Ovary (tissue), 7 donors: ENCODE measurements at regions not wholly inside any gene's neighbourhood (a gene's known extent, or its start where the extent isn't known, plus 50 kb on each side); places are given as distances from the start of the nearest gene placed in this dataset.

Experiments
- DNase-seq, 5 donors: peaks; one replicate each; pipeline ENCODE4 v3.0.0-alpha.2; 2019 to 2020
- H3K27ac ChIP-seq, 2 donors: fragments of 200-600 bp; one replicate each; pipeline versions ENCODE4 v1.5.1 to v1.8.0; 2019 to 2022
- H3K27me3 ChIP-seq: fragments of 200-600 bp; one replicate; pipeline ENCODE4 v1.8.0; 2022
- H3K36me3 ChIP-seq: fragments of 200-600 bp; sonication (generic); one replicate; pipeline ENCODE4 v1.5.1; 2019
- H3K4me1 ChIP-seq: one replicate; pipeline ENCODE4 v1.8.1; 2013; ENCODE audit warnings: mild to moderate bottlenecking, moderate library complexity; ENCODE audit not compliant: insufficient read depth
- H3K4me3 ChIP-seq: fragments of 200-600 bp; sonication (generic); one replicate; pipeline ENCODE4 v1.5.1; 2017
- H3K9me3 ChIP-seq, 2 donors: fragments of 200-600 bp in 1 of 2; sonication (generic) in 1 of 2; one replicate each; pipeline versions ENCODE4 v1.5.1 to v1.8.1; 2013 to 2019; ENCODE audit warnings: mild to moderate bottlenecking in 1 of 2, moderate library complexity in 1 of 2
- CTCF ChIP-seq, 3 donors: fragments of 450-650 bp in 2 of 3; fragments of 200-600 bp in 1 of 3; IDR thresholded peaks; one replicate each; pipeline versions ENCODE4 v1.5.1 to v1.8.0; 2016 to 2022; ENCODE audit warnings: antibody characterized with exemption in 3 of 3, mild to moderate bottlenecking in 1 of 3
- EP300 ChIP-seq: sonication (generic); formaldehyde crosslinking; IDR thresholded peaks from one replicate; pipeline ENCODE4 v1.6.1; 2017; ENCODE audit warnings: antibody characterized with exemption
- POLR2A ChIP-seq: fragments of 450-650 bp; IDR thresholded peaks from one replicate; pipeline ENCODE4 v1.6.1; 2017; ENCODE audit warnings: antibody characterized with exemption, mild to moderate bottlenecking, moderate library complexity
- WGBS, 3 donors: extraction: QIAGEN DNeasy Blood & Tissue Kit in 1 of 3; methylation state at CpG; one replicate each; pipeline versions ENCODE4 v1.1.5 to v1.1.7; 2013 to 2017; 5-methylcytosine and 5-hydroxymethylcytosine counted together
- intact Hi-C, 4 donors: fragments of 100-400 bp; cut with DNase I; formaldehyde crosslinking; loops; one replicate each; pipeline versions ENCODE4 v1.11.0 to v1.15.1; 2022 to 2023
- donor health status: DM: no; HTN: no; CAD: no; lungs with moderate emphysema.
- donor health status: DM: no; HTN: no; CAD: no.
- donor health status: Bipolar disorder and iron deficiency.
- donor health status: DM: no; HTN: no; CAD: no.
- donor health status: DM: yes; HTN: yes; CAD: no.

DNA sequence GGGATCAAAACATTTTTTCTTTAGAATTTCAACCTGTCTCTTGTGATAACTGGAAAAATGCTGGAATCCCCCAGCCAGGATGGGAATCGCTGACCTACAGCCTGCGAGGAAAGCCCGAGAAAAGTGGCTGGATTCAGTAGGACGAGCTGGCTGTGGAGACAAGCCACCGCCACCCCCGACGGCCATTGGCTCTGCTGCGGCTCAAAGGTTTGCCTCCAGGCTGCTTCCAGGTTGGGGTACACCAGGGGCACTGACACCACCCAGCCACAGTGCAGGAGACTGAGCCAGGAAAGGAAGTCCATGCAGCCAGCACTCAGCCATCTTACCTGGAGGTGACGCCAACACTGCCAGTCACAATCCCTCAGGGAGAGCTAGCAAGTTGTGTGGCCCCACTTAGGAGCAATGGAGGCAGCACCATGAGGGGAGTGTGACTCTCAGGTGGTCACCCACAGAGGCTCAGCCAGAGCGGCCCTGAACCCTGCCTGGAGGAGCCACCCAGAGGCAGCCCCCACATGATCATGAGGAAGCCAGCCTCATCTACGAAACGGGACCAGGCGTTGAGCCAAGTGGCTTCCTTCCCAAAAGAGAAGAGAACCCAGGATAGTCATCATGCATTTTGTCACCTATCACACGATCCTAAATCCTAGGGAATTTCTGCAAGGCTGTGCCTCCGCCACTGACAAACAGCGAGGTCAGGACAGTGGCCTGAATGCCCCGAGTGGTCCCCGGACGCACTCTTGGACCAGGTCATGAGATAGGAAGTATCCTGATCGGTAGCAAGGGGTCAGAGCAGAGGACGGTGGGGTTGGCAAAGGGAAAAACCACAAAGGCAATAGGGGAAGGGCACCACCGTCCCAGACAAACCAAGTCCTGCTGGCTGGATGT is 84.8 kb downstream of the RBFOX3 start:
- no peaks in the 10 kb centered on the region for H3K36me3 ChIP-seq
- TF ChIP-seq CTCF (IDR thresholded peaks at IDR 0.05) (no peak), POLR2A (no peak), EP300 (no peak)
- no peaks in the 10 kb centered on the region for H3K27me3 ChIP-seq
- DNase-seq = no peak
- 68 to 75% (median 69%) methylated on average over 22 of the region's 22 CpGs for WGBS, 3 donors
- H3K4me1 ChIP-seq = no peaks in the 10 kb centered on the region
- H3K4me3 ChIP-seq = no peak overlapping the region
- no peak overlapping the region for H3K27ac ChIP-seq
- no peaks in the 10 kb centered on the region for H3K9me3 ChIP-seq
- intact Hi-C loops = no loop called here

DNA sequence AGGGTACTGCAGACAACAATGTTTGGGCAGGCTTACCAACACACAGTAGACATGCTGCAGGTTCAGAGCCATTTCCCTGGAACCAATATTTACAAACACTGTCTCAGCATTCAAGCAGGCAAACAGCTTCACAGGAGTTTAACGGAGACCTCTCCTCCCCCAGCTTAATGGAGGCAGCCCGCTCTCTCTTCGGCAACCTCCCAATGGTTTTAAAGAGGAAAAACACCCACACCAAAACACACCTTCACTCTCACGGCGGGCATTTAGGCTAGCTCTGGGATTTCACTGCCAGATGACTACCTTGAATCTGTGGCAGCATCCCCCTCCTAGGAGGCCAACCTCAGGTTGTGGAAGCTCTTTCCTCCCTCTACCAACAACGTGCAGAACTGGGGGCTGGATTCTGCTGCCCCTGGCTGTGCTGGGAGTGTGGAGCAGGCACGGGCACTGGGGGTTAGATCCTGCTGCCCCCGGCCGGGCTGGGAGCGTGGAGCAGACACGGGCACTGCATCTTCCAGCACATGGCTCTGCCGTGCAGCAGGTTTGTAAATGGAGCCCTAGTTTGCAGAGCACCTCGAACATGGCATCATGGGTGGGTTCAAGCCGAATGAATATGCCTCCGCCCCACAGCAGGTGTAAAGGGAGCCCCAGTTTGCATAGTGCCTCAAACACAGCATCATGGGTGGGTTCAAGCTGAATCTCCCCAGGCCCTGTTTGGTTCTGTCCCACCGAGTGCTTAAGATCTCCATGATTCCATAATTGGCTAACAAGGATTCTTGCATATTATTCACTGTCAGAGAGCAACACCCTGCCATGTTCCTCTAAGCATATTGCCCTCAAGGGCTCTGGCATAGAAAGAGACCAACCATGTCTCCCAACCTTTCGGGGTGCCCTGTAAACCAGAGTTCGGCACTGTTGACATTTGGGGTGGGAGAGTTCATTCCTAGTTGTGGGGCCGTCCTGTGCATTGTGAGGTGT is 86.4 kb downstream of the RBFOX3 start:
- no peak for DNase-seq
- Histone ChIP-seq H3K4me3 (no peak overlapping the region), H3K4me1 (no peaks in the 10 kb centered on the region), H3K27ac (no peak overlapping the region), H3K27me3 (no peaks in the 10 kb centered on the region), H3K36me3 (no peaks in the 10 kb centered on the region), H3K9me3 (no peaks in the 10 kb centered on the region)
- intact Hi-C loops = no loop called here
- 47 to 58% (median 55%) methylated on average over 19 of the region's 19 CpGs for WGBS, 3 donors
- TF ChIP-seq EP300 (no peak), POLR2A (no peak), CTCF (IDR thresholded peaks at IDR 0.05) (no peak)

GRCh38 chr17:79522414-79522813 is 88.4 kb downstream of the RBFOX3 start:
- 75 to 89% (median 86%) methylated on average over 6 of the region's 6 CpGs for WGBS, 3 donors
- Histone ChIP-seq H3K4me1 (no peaks in the 10 kb centered on the region), H3K36me3 (no peaks in the 10 kb centered on the region), H3K27ac (no peak overlapping the region), H3K27me3 (no peaks in the 10 kb centered on the region), H3K4me3 (no peak overlapping the region), H3K9me3 (no peaks in the 10 kb centered on the region)
- intact Hi-C loops = no loop called here
- no peak for DNase-seq
- TF ChIP-seq CTCF (IDR thresholded peaks at IDR 0.05) (no peak), POLR2A (no peak), EP300 (no peak)

DNA sequence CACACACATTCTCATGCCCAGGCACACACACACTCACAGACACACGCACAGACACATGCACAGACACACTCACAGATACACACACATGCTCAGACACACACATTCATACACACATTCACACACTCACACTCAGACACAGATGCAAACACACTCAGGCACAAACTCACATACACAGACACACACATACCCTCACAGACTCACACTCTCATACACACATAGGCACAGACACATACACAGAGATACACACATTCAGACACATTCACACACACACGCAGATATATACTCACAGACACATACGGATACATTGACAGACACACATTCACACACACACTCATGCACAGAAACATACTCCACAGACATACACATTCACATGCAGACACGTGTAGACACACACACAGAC is 89.6 kb downstream of the RBFOX3 start:
- no peaks in the 10 kb centered on the region for H3K4me1 ChIP-seq
- WGBS, 3 donors = 81 to 83% (median 82%) methylated on average over 4 of the region's 4 CpGs
- H3K36me3 ChIP-seq = no peaks in the 10 kb centered on the region
- H3K4me3 ChIP-seq = no peak overlapping the region
- no peak for TF ChIP-seq CTCF (IDR thresholded peaks at IDR 0.05)
- TF ChIP-seq EP300 = no peak
- DNase-seq = no peak
- no peaks in the 10 kb centered on the region for H3K9me3 ChIP-seq
- no peak overlapping the region for H3K27ac ChIP-seq
- H3K27me3 ChIP-seq = no peaks in the 10 kb centered on the region
- intact Hi-C loops = no loop called here
